HepG2 (cell line): ENCODE measurements at regions not wholly inside any gene's neighbourhood (a gene's known extent, or its start where the extent isn't known, plus 50 kb on each side); places are given as distances from the start of the nearest gene placed in this dataset.

Experiments
- ATAC-seq: fragments of 200-7000 bp; cut with Tn5 transposase; 3 replicates; pipeline ENCODE4 v1.9.1; 2020; ENCODE audit warnings: mild to moderate bottlenecking, moderate library complexity
- BruUV-seq: library from RNA; stranded (reverse); fragments of 400-500 nt; replicated peaks from 2 replicates; lab custom pipeline; 2021; lab: Mats Ljungman, UMichigan
- CTCF ChIA-PET: fragments of 300-600 bp; formaldehyde crosslinking; extraction: SDS; loops from one replicate; lab custom pipeline; 2021; ENCODE audit warnings: low total read pairs, inconsistent platforms, low intra/inter-chr PET ratio; lab: Yijun Ruan, JAX
- POLR2A ChIA-PET: fragments of 350-600 bp; sonication (Branson Sonifier 250); formaldehyde crosslinking; loops from one replicate; lab custom pipeline; 2020; ENCODE audit warnings: antibody characterized with exemption, inconsistent platforms; lab: Yijun Ruan, JAX
- DNase-seq: peaks from one replicate; pipeline ENCODE4 v3.0.0-alpha.2; 2015; ENCODE audit warnings: low spot score
- FAIRE-seq: peaks from 3 replicates; lab custom pipeline; 2011; peaks lifted over from hg19 to GRCh38; lab: Jason Lieb, UNC
- H2AFZ ChIP-seq: one replicate; pipeline ENCODE4 v1.6.1; 2011; ENCODE audit warnings: low read length, inconsistent platforms
- H3K27ac ChIP-seq: fragments of 300-600 bp; 3 replicates; pipeline ENCODE4 v1.8.0; 2011; ENCODE audit warnings: mixed run types, mild to moderate bottlenecking, mixed read lengths, low read length, inconsistent platforms; ENCODE audit not compliant: insufficient read depth; ENCODE audit errors: extremely low read length
- H3K27me3 ChIP-seq, 2 experiments: fragments of 200-600 bp in 1 of 2; 2 replicates in 1 of 2; 3 replicates in 1 of 2; pipeline versions ENCODE4 v1.6.0 to v1.8.0; 2011; ENCODE audit warnings: low read length in 2 of 2, mild to moderate bottlenecking in 2 of 2, moderate library complexity in 2 of 2, inconsistent platforms in 1 of 2; ENCODE audit not compliant: insufficient read depth in 2 of 2, control insufficient read depth in 1 of 2
- H3K36me3 ChIP-seq, 2 experiments: fragments of 200-600 bp in 1 of 2; replicated peaks in 1 of 2; 2 replicates in 1 of 2; 3 replicates in 1 of 2; pipeline versions ENCODE4 v1.5.1 to v1.8.0; 2011; ENCODE audit warnings: low read length in 2 of 2, inconsistent platforms in 1 of 2; ENCODE audit not compliant: insufficient read depth in 2 of 2, control insufficient read depth in 1 of 2
- H3K4me1 ChIP-seq: 2 replicates; pipeline ENCODE4 v1.5.1; 2012; ENCODE audit warnings: low read length, inconsistent platforms; ENCODE audit not compliant: insufficient read depth
- H3K4me2 ChIP-seq: 2 replicates; pipeline ENCODE4 v1.6.0; 2011; ENCODE audit warnings: low read depth, low read length, inconsistent platforms
- H3K4me3 ChIP-seq, 3 experiments: fragments of 200-600 bp in 1 of 3; sonication (generic), shearing (Covaris generic) in 1 of 3; replicated peaks in 1 of 3; 2 replicates each; pipeline ENCODE4 v1.5.1; 2011 to 2016; ENCODE audit warnings: low read length in 3 of 3, inconsistent platforms in 2 of 3, low read depth in 2 of 3, mild to moderate bottlenecking in 2 of 3, control low read depth in 1 of 3, mixed read lengths in 1 of 3; ENCODE audit not compliant: insufficient read depth in 1 of 3
- H3K79me2 ChIP-seq: one replicate; pipeline ENCODE4 v1.6.1; 2011; ENCODE audit warnings: low read length, inconsistent platforms; ENCODE audit not compliant: insufficient read depth
- H3K9ac ChIP-seq: 2 replicates; pipeline ENCODE4 v1.6.0; 2011; ENCODE audit warnings: mild to moderate bottlenecking, low read depth, low read length, inconsistent platforms; ENCODE audit not compliant: insufficient read depth
- H3K9me3 ChIP-seq: 2 replicates; pipeline ENCODE4 v1.5.1; 2012; ENCODE audit warnings: mild to moderate bottlenecking, low read length
- H4K20me1 ChIP-seq: 2 replicates; pipeline ENCODE4 v1.6.0; 2011; ENCODE audit warnings: inconsistent platforms, mild to moderate bottlenecking, low read length, moderate library complexity; ENCODE audit not compliant: insufficient read depth
- BRCA1 ChIP-seq: sonication (generic); formaldehyde crosslinking; IDR thresholded peaks from 2 replicates; pipeline ENCODE4 v1.4.0; 2020; ENCODE audit warnings: missing genetic modification reagents
- CAMTA2 ChIP-seq: sonication (generic); formaldehyde crosslinking; IDR thresholded peaks from 2 replicates; pipeline ENCODE4 v1.4.0; 2020; ENCODE audit warnings: mild to moderate bottlenecking, missing genetic modification reagents, borderline replicate concordance
- CBFB ChIP-seq: sonication (generic); formaldehyde crosslinking; IDR thresholded peaks from 2 replicates; pipeline ENCODE4 v1.4.0; 2020; ENCODE audit warnings: missing genetic modification reagents
- CREM ChIP-seq, 2 experiments: sonication (generic) in 1 of 2; formaldehyde crosslinking in 1 of 2; IDR thresholded peaks; 2 replicates each; pipeline versions ENCODE4 v1.4.0 to v1.6.1; 2016 to 2020; ENCODE audit warnings: antibody characterized with exemption in 1 of 2, mild to moderate bottlenecking in 1 of 2, missing genetic modification reagents in 1 of 2
- HOXA7 ChIP-seq: sonication (generic); formaldehyde crosslinking; IDR thresholded peaks from 2 replicates; pipeline ENCODE4 v1.8.1; 2022; ENCODE audit warnings: mild to moderate bottlenecking, missing genetic modification reagents, moderate library complexity
- NFE2L2 ChIP-seq: fragments of 150-350 bp; IDR thresholded peaks from 2 replicates; pipeline ENCODE4 v1.6.1; 2014; ENCODE audit warnings: low read length
- NR2C2 ChIP-seq: sonication (generic); formaldehyde crosslinking; IDR thresholded peaks from 2 replicates; pipeline ENCODE4 v1.4.0; 2020; ENCODE audit warnings: missing genetic modification reagents, mild to moderate bottlenecking, moderate library complexity, borderline replicate concordance
- ONECUT2 ChIP-seq: sonication (generic); formaldehyde crosslinking; IDR thresholded peaks from 2 replicates; pipeline ENCODE4 v1.4.0; 2020; ENCODE audit warnings: missing genetic modification reagents
- PTBP1 ChIP-seq: fragments of 200-400 bp; formaldehyde crosslinking; IDR thresholded peaks from 2 replicates; pipeline ENCODE4 v1.6.1; 2018; ENCODE audit warnings: low read length, low read depth; ENCODE audit not compliant: poor library complexity, severe bottlenecking
- RAD51 ChIP-seq: fragments of 450-650 bp; IDR thresholded peaks from 2 replicates; pipeline ENCODE4 v1.6.1; 2016; ENCODE audit warnings: borderline replicate concordance
- ZBTB38 ChIP-seq: sonication (generic); formaldehyde crosslinking; IDR thresholded peaks from 2 replicates; pipeline ENCODE4 v1.5.1; 2020; ENCODE audit warnings: mild to moderate bottlenecking, missing genetic modification reagents
- ZNF10 ChIP-seq: sonication (generic); formaldehyde crosslinking; IDR thresholded peaks from 2 replicates; pipeline ENCODE4 v1.4.0; 2020; ENCODE audit warnings: mild to moderate bottlenecking, low read depth, missing genetic modification reagents, borderline replicate concordance
- ZNF431 ChIP-seq: sonication (generic); formaldehyde crosslinking; IDR thresholded peaks from 2 replicates; pipeline ENCODE4 v1.9.0; 2022; ENCODE audit warnings: missing genetic modification reagents, low read depth, mild to moderate bottlenecking, borderline replicate concordance
- ZNF558 ChIP-seq: sonication (generic); formaldehyde crosslinking; IDR thresholded peaks from 2 replicates; pipeline ENCODE4 v1.9.0; 2022; ENCODE audit warnings: mild to moderate bottlenecking, missing genetic modification reagents, borderline replicate concordance
- ZNF670 ChIP-seq: sonication (generic); formaldehyde crosslinking; IDR thresholded peaks from 2 replicates; pipeline ENCODE4 v1.8.0; 2022; ENCODE audit warnings: mild to moderate bottlenecking, missing genetic modification reagents, borderline replicate concordance
- ZNF883 ChIP-seq: sonication (generic); formaldehyde crosslinking; IDR thresholded peaks from 2 replicates; pipeline ENCODE4 v1.5.1; 2020; ENCODE audit warnings: mild to moderate bottlenecking, missing genetic modification reagents; ENCODE audit errors: not compliant biosample characterization
- WGBS: methylation state at CpG from one replicate; pipeline ENCODE4 v1.1.6; 2017; ENCODE audit warnings: low lambda C conversion rate; 5-methylcytosine and 5-hydroxymethylcytosine counted together
- in situ Hi-C: cut with HindIII; loops from 2 replicates; pipeline ENCODE4 v1.10.0; 2017; ENCODE audit warnings: low pct_unique_long_range_greater_than_20kb; ENCODE audit not compliant: extremely low pct_ligation_motif_present
- intact Hi-C: fragments of 100-400 bp; cut with micrococcal nuclease; formaldehyde crosslinking; loops from one replicate; pipeline ENCODE4 v1.10.0; 2022; ENCODE audit not compliant: unreplicated experiment

- no peak for TF ChIP-seq CAMTA2 (CRISPR knock-in tag)
Observed at GRCh38 chr3:154496978-154497377, 67.0 kb upstream of the GPR149 start (continued).

- no peak overlapping the region for H3K4me3 ChIP-seq
- whole genome bisulfite sequencing = 0% methylated on average over 2 of the region's 2 CpGs
- TF ChIP-seq CBFB (CRISPR knock-in tag) = no peak
- TF ChIP-seq BRCA1 (CRISPR knock-in tag) = no peak
- TF ChIP-seq ZNF10 (CRISPR knock-in tag) = no peak
- no peak for TF ChIP-seq NFE2L2
- TF ChIP-seq PTBP1 = no peak
- no peak for TF ChIP-seq ZNF431 (CRISPR knock-in tag)
- no peak for TF ChIP-seq HOXA7 (CRISPR knock-in tag)
- no peak for TF ChIP-seq CREM (IDR thresholded peaks at IDR 0.05)
- TF ChIP-seq CREM (CRISPR knock-in tag; IDR thresholded peaks at IDR 0.05) = no peak
- no peak for TF ChIP-seq ZNF883 (CRISPR knock-in tag)
- no peak for TF ChIP-seq NR2C2 (CRISPR knock-in tag)
- no peak for TF ChIP-seq ZNF558 (CRISPR knock-in tag)
- TF ChIP-seq ZBTB38 = no peak
- TF ChIP-seq ZNF670 (CRISPR knock-in tag) = no peak
- no peak for TF ChIP-seq RAD51
- no peak for TF ChIP-seq ONECUT2 (CRISPR knock-in tag)
- H3K79me2 ChIP-seq = no peaks in the 10 kb centered on the region
- FAIRE-seq (no peak), DNase-seq (no peak), ATAC-seq (no peak)
- H3K4me2 ChIP-seq = no peak overlapping the region
- no peaks in the 10 kb centered on the region for H4K20me1 ChIP-seq
- in situ Hi-C loops = no loop called here
- ChIA-PET CTCF (no interaction called here), POLR2A (no interaction called here)
- no peak overlapping the region for H3K9ac ChIP-seq
- H2AFZ ChIP-seq = no peak overlapping the region
- H3K36me3 ChIP-seq = no peaks in the 10 kb centered on the region
- no peak overlapping the region for H3K27ac ChIP-seq
- intact Hi-C loops = no loop called here
- no peaks in the 10 kb centered on the region for H3K9me3 ChIP-seq
- no peaks in the 10 kb centered on the region for H3K4me1 ChIP-seq
- BruUV-seq = no TSS peak
- no peaks in the 10 kb centered on the region for H3K27me3 ChIP-seq
Observed at GRCh38 chr3:154496540-154496939, 66.5 kb upstream of the GPR149 start.
